Suprapubic skin (tissue), 3 donors: ENCODE measurements at regions not wholly inside any gene's neighbourhood (a gene's known extent, or its start where the extent isn't known, plus 50 kb on each side); places are given as distances from the start of the nearest gene placed in this dataset.

ENCODE experiments used
- EP300 ChIP-seq: sonication (generic); formaldehyde crosslinking; IDR thresholded peaks from one replicate; pipeline ENCODE4 v1.6.1; 2017; ENCODE audit warnings: antibody characterized with exemption
- TF ChIP-seq, protein P1 (sequence below), 2 donors: fragments of 200-600 bp in 1 of 2; fragments of 450-650 bp in 1 of 2; sonication (generic) in 1 of 2; IDR thresholded peaks; one replicate each; pipeline ENCODE4 v1.5.1; 2016 to 2019; ENCODE audit warnings: antibody characterized with exemption in 2 of 2, mild to moderate bottlenecking in 1 of 2, moderate library complexity in 1 of 2

DNA sequence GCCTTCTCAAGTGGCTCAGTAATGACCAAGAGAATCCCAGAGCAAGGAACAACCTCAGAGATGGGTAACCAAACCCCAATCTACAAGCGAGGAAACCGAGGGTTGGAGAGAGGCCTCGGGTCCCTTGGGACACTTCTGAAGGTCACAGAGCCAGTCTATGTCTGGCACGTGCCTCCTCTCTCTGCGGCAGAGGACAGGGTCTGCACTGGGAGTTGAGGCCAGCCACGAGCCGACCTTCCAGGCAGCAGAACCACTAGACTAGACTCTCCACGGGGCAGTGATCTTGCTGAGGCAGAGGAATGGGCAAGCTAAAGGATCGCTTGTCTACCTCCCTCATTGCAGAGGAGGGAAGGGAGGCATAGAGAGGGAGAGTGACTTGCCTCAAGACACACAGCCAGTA lies 100.6 kb upstream of the SMAD3 start:
- TF ChIP-seq, protein P1, sequence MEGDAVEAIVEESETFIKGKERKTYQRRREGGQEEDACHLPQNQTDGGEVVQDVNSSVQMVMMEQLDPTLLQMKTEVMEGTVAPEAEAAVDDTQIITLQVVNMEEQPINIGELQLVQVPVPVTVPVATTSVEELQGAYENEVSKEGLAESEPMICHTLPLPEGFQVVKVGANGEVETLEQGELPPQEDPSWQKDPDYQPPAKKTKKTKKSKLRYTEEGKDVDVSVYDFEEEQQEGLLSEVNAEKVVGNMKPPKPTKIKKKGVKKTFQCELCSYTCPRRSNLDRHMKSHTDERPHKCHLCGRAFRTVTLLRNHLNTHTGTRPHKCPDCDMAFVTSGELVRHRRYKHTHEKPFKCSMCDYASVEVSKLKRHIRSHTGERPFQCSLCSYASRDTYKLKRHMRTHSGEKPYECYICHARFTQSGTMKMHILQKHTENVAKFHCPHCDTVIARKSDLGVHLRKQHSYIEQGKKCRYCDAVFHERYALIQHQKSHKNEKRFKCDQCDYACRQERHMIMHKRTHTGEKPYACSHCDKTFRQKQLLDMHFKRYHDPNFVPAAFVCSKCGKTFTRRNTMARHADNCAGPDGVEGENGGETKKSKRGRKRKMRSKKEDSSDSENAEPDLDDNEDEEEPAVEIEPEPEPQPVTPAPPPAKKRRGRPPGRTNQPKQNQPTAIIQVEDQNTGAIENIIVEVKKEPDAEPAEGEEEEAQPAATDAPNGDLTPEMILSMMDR (IDR thresholded peaks at IDR 0.05), result no peak
- TF ChIP-seq EP300, result no peak
